Renal cortex interstitium (tissue), 11 donors: ENCODE measurements at regions not wholly inside any gene's neighbourhood (a gene's known extent, or its start where the extent isn't known, plus 50 kb on each side); places are given as distances from the start of the nearest gene placed in this dataset.

Experiments
- DNase-seq, 11 donors: peaks; one replicate each; pipeline ENCODE4 v3.0.0-alpha.2; 2013; ENCODE audit warnings: low read depth in 9 of 11, low spot score in 4 of 11; ENCODE audit errors: extremely low read depth in 1 of 11

DNA sequence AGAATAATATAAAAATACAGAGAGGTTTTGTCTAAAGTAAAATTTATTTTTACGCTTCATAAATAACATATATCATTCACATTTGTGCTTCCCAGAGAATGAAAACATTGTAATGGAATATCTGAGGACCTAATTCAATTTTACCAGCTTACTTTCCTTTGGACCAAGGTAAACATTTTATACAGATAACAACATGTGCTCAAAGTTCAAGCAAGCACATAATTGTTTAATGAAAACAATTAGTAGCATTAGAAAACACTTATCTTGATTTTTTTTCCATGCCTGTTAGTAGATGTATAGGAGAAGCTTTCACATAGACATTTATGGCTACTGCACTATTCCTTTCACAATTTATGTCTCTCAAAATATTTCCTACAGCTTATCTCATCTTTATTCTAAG, 400.0 kb downstream of the ZIC1 start:
- DNase-seq: no peak

GRCh38 chr3:147812186-147812911, 403.2 kb downstream of the ZIC1 start:
- no peak for DNase-seq

GRCh38 chr3:147813256-147813655, 404.1 kb downstream of the ZIC1 start:
- DNase-seq: no peak

- DNase-seq: peak; percentile 50 to 86 (median 68)
Observed at GRCh38 chr3:147816752-147817151, 407.6 kb downstream of the ZIC1 start.

DNA sequence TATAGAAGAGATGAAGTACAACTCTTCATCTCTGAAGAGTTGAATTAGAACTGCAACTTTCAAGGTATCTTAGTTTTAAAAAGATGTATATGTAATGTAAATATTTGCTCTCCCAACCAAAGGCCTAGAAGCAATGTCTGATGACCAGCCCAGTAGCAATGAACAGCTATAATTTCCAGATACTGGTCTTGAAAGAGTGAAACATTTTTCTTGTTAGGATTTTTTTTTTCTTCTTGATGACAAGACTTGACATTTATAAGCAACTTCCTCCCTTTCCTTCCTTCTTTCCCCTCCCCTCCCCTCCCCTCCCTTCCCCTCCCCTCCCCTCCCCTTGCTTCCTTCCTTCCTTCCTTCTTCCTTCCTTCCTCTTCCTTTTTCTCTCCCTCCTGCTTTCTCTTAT, 423.4 kb downstream of the ZIC1 start:
- no peak for DNase-seq

DNA sequence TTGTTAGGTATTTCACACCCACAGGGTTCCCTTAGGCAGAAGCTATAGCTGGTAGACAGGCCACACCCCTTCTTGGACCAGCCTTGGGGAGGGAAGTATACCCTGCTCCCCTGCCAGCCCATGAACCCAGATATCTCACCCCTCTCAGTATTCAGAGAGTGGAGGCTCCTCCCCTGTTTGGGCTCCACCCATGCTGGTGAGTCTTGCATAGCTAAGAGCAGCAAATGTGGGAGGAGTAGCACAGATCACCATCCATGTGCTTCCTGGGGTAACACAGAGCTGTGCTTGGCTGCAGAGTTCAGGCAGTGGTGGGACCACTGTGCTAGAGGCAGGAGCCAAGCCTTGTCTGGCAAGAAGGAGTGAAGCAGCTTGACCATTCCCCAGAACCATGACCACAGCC, 427.2 kb downstream of the ZIC1 start:
- no peak for DNase-seq

- DNase-seq: no peak
Observed at GRCh38 chr3:147838652-147839051, 429.5 kb downstream of the ZIC1 start.

GRCh38 chr3:147843331-147843730, 434.2 kb downstream of the ZIC1 start:
- no peak for DNase-seq

GRCh38 chr3:147846293-147846692, 437.1 kb downstream of the ZIC1 start:
- DNase-seq: no peak

GRCh38 chr3:147846854-147847478, 437.8 kb downstream of the ZIC1 start:
- no peak for DNase-seq

DNA sequence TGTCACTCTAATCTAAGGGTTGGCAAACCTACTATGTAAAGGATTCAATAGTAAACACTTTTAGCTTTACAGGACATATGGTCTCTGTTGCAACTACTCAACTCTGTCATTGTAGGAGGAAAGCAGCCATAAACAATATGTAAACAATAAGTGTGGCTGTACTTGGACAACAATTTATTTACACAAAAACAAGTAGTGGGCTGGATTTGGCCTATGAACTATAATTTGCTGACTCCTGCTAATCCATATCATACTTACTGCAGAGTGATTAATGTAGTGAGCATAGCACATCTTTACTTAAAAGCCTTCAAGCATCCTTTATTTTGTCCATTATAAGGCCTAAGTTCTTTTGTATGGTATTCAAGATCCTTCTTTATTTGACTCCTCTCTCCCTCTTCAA, 441.9 kb downstream of the ZIC1 start:
- DNase-seq: peak in 7 of 11 donors; percentile 5 to 21 (median 13)

DNA sequence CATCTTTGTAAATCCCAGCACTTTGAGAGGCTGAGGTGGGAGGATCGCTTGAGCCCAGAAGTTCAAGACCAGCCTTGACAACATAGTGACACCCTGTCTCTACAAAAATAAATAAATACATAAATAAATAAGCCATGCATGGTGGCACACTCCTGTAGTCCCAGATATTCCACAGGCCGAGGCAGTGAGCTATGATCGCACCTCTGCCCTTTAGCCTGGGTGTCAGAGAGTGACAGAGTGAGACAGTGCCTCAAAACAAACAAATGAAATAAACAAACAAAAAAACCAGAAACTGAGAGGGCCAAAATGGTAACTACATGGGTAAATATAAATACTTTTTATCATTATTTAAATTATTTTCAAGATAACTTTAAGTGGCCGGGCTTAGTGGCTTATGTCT, 445.4 kb downstream of the ZIC1 start:
- DNase-seq: no peak

- DNase-seq: no peak
Observed at GRCh38 chr3:147864754-147865354, 455.7 kb downstream of the ZIC1 start.

- no peak for DNase-seq
Observed at GRCh38 chr3:147866561-147866960, 457.4 kb downstream of the ZIC1 start.

DNA sequence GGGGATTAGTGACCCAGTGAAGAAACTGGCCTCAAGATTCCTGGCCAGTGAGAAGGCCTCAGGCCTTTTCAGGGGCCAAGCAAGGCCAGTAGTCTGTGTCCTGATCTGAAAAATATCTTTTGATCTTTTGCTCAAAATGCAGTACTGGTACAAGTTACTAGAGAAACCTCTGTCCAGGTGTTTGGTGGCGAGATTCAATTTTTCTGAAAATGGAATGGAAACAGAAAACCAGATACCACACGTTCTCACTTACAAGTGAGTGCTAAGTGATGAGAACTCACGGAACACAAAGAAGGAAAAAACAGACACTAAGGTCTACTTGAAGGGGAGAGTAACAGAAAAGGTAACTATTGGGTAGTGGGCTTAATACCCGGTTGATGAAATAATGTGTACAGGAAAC, 463.4 kb downstream of the ZIC1 start:
- no peak for DNase-seq

GRCh38 chr3:147875498-147875897, 466.3 kb downstream of the ZIC1 start:
- DNase-seq: no peak

DNA sequence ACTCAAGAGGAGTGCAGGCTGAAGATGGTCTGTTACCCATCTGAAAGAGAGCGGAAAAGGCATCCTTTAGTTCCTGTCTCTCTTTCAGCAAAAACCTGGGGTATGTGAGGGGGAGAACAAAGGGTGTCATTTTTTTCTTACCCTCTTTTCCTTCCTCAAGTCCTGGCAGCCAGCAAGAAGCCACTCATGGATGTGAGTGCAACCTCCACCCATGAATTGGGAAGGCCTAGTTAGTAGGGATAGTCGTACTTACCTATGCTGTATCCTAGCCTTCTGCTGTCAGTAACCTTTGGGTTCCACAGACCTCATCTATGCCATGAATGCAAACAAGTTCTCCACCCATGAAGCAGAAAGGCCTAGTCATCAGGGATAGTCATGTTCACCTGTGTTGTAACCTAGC, 472.8 kb downstream of the ZIC1 start:
- DNase-seq: no peak

DNA sequence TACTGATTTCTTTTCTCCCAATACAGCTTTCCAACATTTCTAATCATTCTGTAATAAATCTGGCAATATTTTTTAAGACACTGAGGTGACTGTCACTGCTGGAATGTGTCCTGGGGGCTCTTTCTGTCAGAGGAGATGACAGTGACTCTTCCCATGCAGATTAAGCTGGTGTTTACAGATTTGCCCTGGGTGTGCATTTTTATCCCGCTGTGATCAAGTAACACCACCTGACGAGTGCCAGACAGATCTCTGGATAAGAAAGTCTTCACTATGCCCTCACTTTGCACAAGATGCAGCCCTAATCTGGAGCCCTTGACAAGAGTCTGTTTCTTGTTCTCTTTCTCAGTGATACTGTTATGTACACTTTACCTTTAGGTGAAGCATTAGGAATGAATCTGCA, 477.7 kb downstream of the ZIC1 start:
- no peak for DNase-seq

GRCh38 chr3:147887797-147888196, 478.6 kb downstream of the ZIC1 start:
- no peak for DNase-seq

DNA sequence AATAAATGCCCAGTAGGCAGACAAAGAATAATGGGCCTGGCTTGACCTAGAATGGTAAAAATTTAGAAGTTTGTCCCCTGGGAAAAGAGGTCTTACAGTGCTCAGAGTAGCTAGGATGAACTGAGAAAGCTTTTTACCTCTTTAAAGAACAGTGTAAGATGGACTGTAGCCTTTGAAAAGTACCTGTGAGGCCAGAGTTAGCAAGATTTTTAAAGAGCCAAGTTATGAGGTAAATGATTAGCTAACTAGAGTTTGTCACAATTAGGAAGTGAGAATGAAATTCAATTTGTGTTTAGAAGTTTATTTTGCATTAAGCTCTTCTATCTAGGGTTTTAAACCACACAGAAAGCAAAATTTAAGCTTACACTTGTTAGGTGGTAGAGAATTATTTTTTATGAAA, 480.9 kb downstream of the ZIC1 start:
- DNase-seq: no peak

GRCh38 chr3:147895509-147895908, 486.3 kb downstream of the ZIC1 start:
- no peak for DNase-seq
